MM.1S (cell line): ENCODE measurements at regions not wholly inside any gene's neighbourhood (a gene's known extent, or its start where the extent isn't known, plus 50 kb on each side); places are given as distances from the start of the nearest gene placed in this dataset.

ENCODE experiments used
- DNase-seq: peaks from one replicate; pipeline ENCODE4 v3.0.0-alpha.2; 2015
- H2AFZ ChIP-seq: fragments of 300-600 bp; sonication (generic); 2 replicates; pipeline ENCODE4 v1.6.0; 2016; ENCODE audit warnings: antibody characterized with exemption, low read length
- H3F3A ChIP-seq: fragments of 300-600 bp; sonication (generic); 2 replicates; pipeline ENCODE4 v1.6.1; 2016; ENCODE audit warnings: mild to moderate bottlenecking, antibody characterized with exemption, low read length, moderate library complexity, mixed read lengths; ENCODE audit not compliant: insufficient read depth
- H3K27ac ChIP-seq: fragments of 300-600 bp; sonication (generic); 2 replicates; pipeline ENCODE4 v1.5.1; 2016; ENCODE audit warnings: mild to moderate bottlenecking, low read length
- H3K27me3 ChIP-seq: fragments of 300-600 bp; sonication (generic); replicated peaks from 2 replicates; pipeline ENCODE4 v1.6.0; 2016; ENCODE audit warnings: low read length; ENCODE audit not compliant: insufficient read depth
- H3K36me3 ChIP-seq: fragments of 300-600 bp; sonication (generic); replicated peaks from 2 replicates; pipeline ENCODE4 v1.6.1; 2016; ENCODE audit warnings: mild to moderate bottlenecking, low read length, mixed read lengths; ENCODE audit not compliant: insufficient read depth
- H3K4me1 ChIP-seq: fragments of 300-600 bp; sonication (generic); 2 replicates; pipeline ENCODE4 v1.6.1; 2016; ENCODE audit warnings: low read length, mixed read lengths
- H3K4me2 ChIP-seq: fragments of 300-600 bp; sonication (generic); 2 replicates; pipeline ENCODE4 v1.6.0; 2016; ENCODE audit warnings: low read depth, low read length
- H3K4me3 ChIP-seq: fragments of 300-600 bp; sonication (generic); 2 replicates; pipeline ENCODE4 v1.5.1; 2016; ENCODE audit warnings: low read length, mixed read lengths
- H3K79me2 ChIP-seq: fragments of 300-600 bp; sonication (generic); 2 replicates; pipeline ENCODE4 v1.6.1; 2016; ENCODE audit warnings: mixed run types, low read length, mixed read lengths
- H3K9ac ChIP-seq: fragments of 300-600 bp; sonication (generic); 2 replicates; pipeline ENCODE4 v1.6.1; 2016; ENCODE audit warnings: low read length, mixed read lengths
- H3K9me2 ChIP-seq: fragments of 300-600 bp; sonication (generic); replicated peaks from 2 replicates; pipeline ENCODE4 v1.6.1; 2016; ENCODE audit warnings: mild to moderate bottlenecking, low read length, mixed read lengths; ENCODE audit not compliant: insufficient read depth
- H3K9me3 ChIP-seq: fragments of 300-600 bp; sonication (generic); replicated peaks from 2 replicates; pipeline ENCODE4 v1.6.1; 2016; ENCODE audit warnings: mild to moderate bottlenecking, low read length, mixed read lengths; ENCODE audit not compliant: insufficient read depth
- H4K20me1 ChIP-seq: fragments of 300-600 bp; sonication (generic); 2 replicates; pipeline ENCODE4 v1.6.1; 2016; ENCODE audit warnings: mild to moderate bottlenecking, low read length, moderate library complexity, mixed read lengths; ENCODE audit not compliant: insufficient read depth
- CTCF ChIP-seq: fragments of 300-600 bp; sonication (generic); IDR thresholded peaks from 2 replicates; pipeline ENCODE4 v1.5.1; 2016; ENCODE audit warnings: antibody characterized with exemption, low read length, mixed read lengths
- EZH2 ChIP-seq: fragments of 300-600 bp; sonication (generic); optimal IDR thresholded peaks from 2 replicates; pipeline ENCODE3; 2017; ENCODE audit warnings: low read depth, mild to moderate bottlenecking, antibody characterized with exemption, low read length, mixed read lengths
- EZH2phosphoT487 ChIP-seq: fragments of 300-600 bp; sonication (generic); IDR thresholded peaks from 2 replicates; pipeline ENCODE4 v1.6.1; 2018; ENCODE audit warnings: antibody characterized with exemption, low read length

GRCh38 chr2:226275215-226275614 lies 524.4 kb downstream of the IRS1 start:
- H3F3A ChIP-seq: no peaks in the 10 kb centered on the region
- no peak overlapping the region for H3K4me2 ChIP-seq
- no peak for TF ChIP-seq CTCF
- no peaks in the 10 kb centered on the region for H3K36me3 ChIP-seq
- H3K79me2 ChIP-seq: no peaks in the 10 kb centered on the region
- H3K4me3 ChIP-seq: no peak overlapping the region
- no peaks in the 10 kb centered on the region for H3K9me3 ChIP-seq
- no peak overlapping the region for H3K9ac ChIP-seq
- H4K20me1 ChIP-seq: no peaks in the 10 kb centered on the region
- H3K27me3 ChIP-seq: no peaks in the 10 kb centered on the region
- DNase-seq: no peak
- no peak overlapping the region for H3K27ac ChIP-seq
- H3K4me1 ChIP-seq: no peaks in the 10 kb centered on the region
- no peak overlapping the region for H2AFZ ChIP-seq
- H3K9me2 ChIP-seq: no peaks in the 10 kb centered on the region

DNA sequence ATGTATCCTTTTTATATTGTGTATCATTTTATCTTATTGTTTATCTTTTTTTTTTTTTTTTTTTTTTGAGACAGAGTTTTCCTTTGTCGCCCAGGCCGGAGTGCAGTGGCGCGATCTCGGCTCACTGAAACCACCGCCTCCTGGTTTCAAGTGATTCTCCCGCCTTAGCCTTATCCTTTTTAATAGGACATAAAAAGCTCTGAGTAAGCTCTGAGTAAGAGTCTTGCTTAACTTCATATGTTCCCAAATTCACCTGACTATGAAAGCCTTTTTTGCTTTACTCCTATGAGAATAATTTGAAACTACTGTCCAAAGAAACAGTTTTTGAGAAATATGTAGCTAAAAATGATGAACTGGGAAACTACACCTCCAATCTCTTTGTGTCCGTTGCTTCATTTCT lies 525.5 kb downstream of the IRS1 start:
- Histone ChIP-seq H3K27ac (no peak overlapping the region), H3K9ac (no peak overlapping the region), H3K4me2 (no peak overlapping the region), H4K20me1 (no peaks in the 10 kb centered on the region), H3K4me1 (no peaks in the 10 kb centered on the region), H3K4me3 (no peak overlapping the region), H3K79me2 (no peaks in the 10 kb centered on the region), H3K9me3 (no peaks in the 10 kb centered on the region), H2AFZ (no peak overlapping the region), H3K9me2 (no peaks in the 10 kb centered on the region), H3K27me3 (no peaks in the 10 kb centered on the region), H3K36me3 (no peaks in the 10 kb centered on the region), H3F3A (no peaks in the 10 kb centered on the region)
- no peak for DNase-seq
- no peak for TF ChIP-seq EZH2
- TF ChIP-seq CTCF: no peak
- no peak for TF ChIP-seq EZH2phosphoT487

GRCh38 chr2:226273440-226273839 lies 526.2 kb downstream of the IRS1 start:
- Histone ChIP-seq H3K4me3 (no peak overlapping the region), H3K27me3 (no peaks in the 10 kb centered on the region), H3K36me3 (no peaks in the 10 kb centered on the region), H3K27ac (no peak overlapping the region), H4K20me1 (no peaks in the 10 kb centered on the region), H3K4me1 (no peaks in the 10 kb centered on the region), H3K9ac (no peak overlapping the region), H3F3A (no peaks in the 10 kb centered on the region), H3K9me2 (no peaks in the 10 kb centered on the region), H2AFZ (no peak overlapping the region), H3K9me3 (no peaks in the 10 kb centered on the region), H3K79me2 (no peaks in the 10 kb centered on the region), H3K4me2 (no peak overlapping the region)
- TF ChIP-seq EZH2phosphoT487: no peak
- TF ChIP-seq CTCF: no peak
- no peak for TF ChIP-seq EZH2
- no peak for DNase-seq

DNA sequence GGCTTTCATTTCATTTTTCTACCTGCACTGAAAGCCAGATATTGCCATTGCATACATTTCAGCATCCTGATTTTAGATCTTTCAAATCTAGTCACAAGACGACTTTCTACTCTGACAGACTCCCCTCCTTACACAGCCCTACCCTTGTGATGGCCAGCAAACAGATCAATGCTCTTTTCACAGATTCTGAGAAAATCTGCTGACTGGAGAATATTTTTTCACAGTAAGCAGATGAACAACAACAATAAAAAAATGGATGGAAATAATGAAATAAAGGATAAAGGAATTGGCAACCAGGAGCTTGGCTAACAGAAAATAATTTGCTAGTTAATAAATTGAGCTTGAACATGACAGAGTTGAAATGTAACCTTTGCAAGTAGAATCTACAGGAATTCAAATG lies 527.2 kb downstream of the IRS1 start:
- no peak for TF ChIP-seq EZH2
- no peak for TF ChIP-seq CTCF
- TF ChIP-seq EZH2phosphoT487: no peak
- Histone ChIP-seq H2AFZ (no peak overlapping the region), H3K4me2 (no peak overlapping the region), H3F3A (no peaks in the 10 kb centered on the region), H3K79me2 (no peaks in the 10 kb centered on the region), H3K36me3 (no peaks in the 10 kb centered on the region), H3K4me3 (no peak overlapping the region), H3K4me1 (no peaks in the 10 kb centered on the region), H3K9ac (no peak overlapping the region), H4K20me1 (no peaks in the 10 kb centered on the region), H3K9me2 (no peaks in the 10 kb centered on the region), H3K27ac (no peak overlapping the region), H3K9me3 (no peaks in the 10 kb centered on the region), H3K27me3 (no peaks in the 10 kb centered on the region)
- DNase-seq: no peak
